Heart right ventricle (tissue), 16 donors: ENCODE measurements at regions not wholly inside any gene's neighbourhood (a gene's known extent, or its start where the extent isn't known, plus 50 kb on each side); places are given as distances from the start of the nearest gene placed in this dataset.

Source experiments
- ATAC-seq, 8 donors: fragments of 200-7000 bp; cut with Tn5 transposase; one replicate each; pipeline ENCODE4 v1.9.1; 2020; ENCODE audit warnings: mild to moderate bottlenecking in 8 of 8, moderate library complexity in 8 of 8, moderate number of reproducible peaks in 1 of 8
- DNase-seq, 2 donors: peaks; one replicate each; pipeline ENCODE4 v3.0.0-alpha.2; 2020
- H3K27ac ChIP-seq, 10 donors: fragments of 200-600 bp; sonication (generic) in 2 of 10; one replicate each; pipeline versions ENCODE4 v1.5.0 to v1.8.0; 2020 to 2022; ENCODE audit warnings: mild to moderate bottlenecking in 3 of 10
- H3K27me3 ChIP-seq, 7 donors: fragments of 200-600 bp; one replicate each; pipeline ENCODE4 v1.8.0; 2021 to 2022; ENCODE audit warnings: mild to moderate bottlenecking in 2 of 7
- H3K36me3 ChIP-seq, 9 donors: fragments of 200-600 bp; sonication (generic) in 1 of 9; one replicate each; pipeline versions ENCODE4 v1.5.0 to v1.8.0; 2020 to 2022; ENCODE audit warnings: mild to moderate bottlenecking in 2 of 9
- H3K4me1 ChIP-seq, 9 donors: fragments of 200-600 bp; sonication (generic) in 1 of 9; one replicate each; pipeline versions ENCODE4 v1.5.0 to v1.8.0; 2020 to 2022; ENCODE audit warnings: mild to moderate bottlenecking in 4 of 9
- H3K4me3 ChIP-seq, 10 donors: fragments of 200-600 bp; sonication (generic) in 2 of 10; one replicate each; pipeline versions ENCODE4 v1.5.0 to v1.8.0; 2020 to 2022; ENCODE audit warnings: mild to moderate bottlenecking in 7 of 10, moderate library complexity in 2 of 10
- H3K9me3 ChIP-seq, 11 donors: fragments of 200-600 bp in 10 of 11; sonication (generic) in 2 of 11; one replicate each; pipeline versions ENCODE4 v1.5.0 to v1.8.0; 2013 to 2022; ENCODE audit warnings: mild to moderate bottlenecking in 2 of 11, control low read depth in 1 of 11, moderate library complexity in 1 of 11
- CTCF ChIP-seq, 9 donors: fragments of 200-600 bp; sonication (generic) in 2 of 9; IDR thresholded peaks; one replicate each; pipeline versions ENCODE4 v1.5.0 to v1.8.0; 2021 to 2022; ENCODE audit warnings: antibody characterized with exemption in 9 of 9, mild to moderate bottlenecking in 5 of 9, moderate library complexity in 1 of 9
- WGBS, 2 donors: extraction: QIAGEN DNeasy Blood & Tissue Kit; methylation state at CpG; one replicate each; pipeline ENCODE4 v1.1.7; 2013; ENCODE audit warnings: inconsistent platforms in 1 of 2; 5-methylcytosine and 5-hydroxymethylcytosine counted together
- intact Hi-C, 10 donors: fragments of 100-400 bp; cut with DNase I; formaldehyde crosslinking; loops; one replicate each; pipeline versions ENCODE4 v1.11.1 to v1.14.2; 2022
- donor health status: Arrhythmogenic right ventricular cardiomyopathy.
- donor health status: ischemic (EF 13 %, LVEDD 7.1; RV severe dilation, severe dysfunction).
- donor health status: healthy with polysubstance abuse.
- donor health status: DM: no; HTN: yes; CAD: no.
- donor health status: DM: no; HTN: no; CAD: no.
- donor health status: ischemic (EF 25% LVEDD 6.9; RV normal size, moderate dysfunction).
- donor health status: ischemic (EF 25% LVEDD 5.7; RV mildly dilated, moderate dysfunction).
- donor health status: healthy.
- donor health status: DM: yes; HTN: yes; CAD: no.
- donor health status: Ischemic cardiomyopathy.
- donor health status: ischemic (EF 35%, LVEDD 5.7; RV mildly dilated, moderate dysfunction).
- donor health status: nonischemic (EF 11% LVEDD 7.7; RV severe dilation, severe dysfunction).
- donor health status: DM: yes; HTN: yes; CAD: no.
- donor health status: PGD.
- donor health status: ischemic (EF 29% LVEDD 5.4; RV normal size, mild dysfunction).
- donor health status: nonischemic (EF 23%, LVEDD 6.1; RV moderate dilation, normal function).

GRCh38 chr12:94745562-94745961 is 95.2 kb upstream of the TMCC3 start:
- no peaks in the 10 kb centered on the region for H3K9me3 ChIP-seq
- no peaks in the 10 kb centered on the region for H3K36me3 ChIP-seq
- TF ChIP-seq CTCF (IDR thresholded peaks at IDR 0.05), result no peak
- H3K27ac ChIP-seq, result no peak overlapping the region
- DNase-seq (no peak), ATAC-seq (no peak)
- H3K4me3 ChIP-seq, result no peak overlapping the region
- H3K27me3 ChIP-seq, result peaks cover 0 to 13% (median 4%) of the 10 kb centered on the region in 7 donors
- 74 to 77% methylated on average over 4 of the region's 4 CpGs for WGBS, 2 donors
- H3K4me1 ChIP-seq, result no peaks in the 10 kb centered on the region
- intact Hi-C loops, result no loop called here

- no peak for DNase-seq
- Histone ChIP-seq H3K4me1 (no peaks in the 10 kb centered on the region), H3K27ac (no peak overlapping the region), H3K9me3 (no peaks in the 10 kb centered on the region), H3K4me3 (no peak overlapping the region), H3K27me3 (peaks cover 0 to 11% (median 4%) of the 10 kb centered on the region in 7 donors), H3K36me3 (no peaks in the 10 kb centered on the region)
- ATAC-seq, result no peak
- no peak for TF ChIP-seq CTCF (IDR thresholded peaks at IDR 0.05)
- intact Hi-C loops, result no loop called here
- 87 to 89% methylated on average over 3 of the region's 3 CpGs for WGBS, 2 donors
Observed at GRCh38 chr12:94743174-94743573, 92.8 kb upstream of the TMCC3 start.

GRCh38 chr12:94740601-94741362 is 90.4 kb upstream of the TMCC3 start:
- TF ChIP-seq CTCF (IDR thresholded peaks at IDR 0.05), result no peak
- H3K4me1 ChIP-seq, result no peaks in the 10 kb centered on the region
- WGBS, 2 donors, result 56 to 61% methylated on average over 5 of the region's 5 CpGs
- H3K4me3 ChIP-seq, result no peak overlapping the region
- DNase-seq (no peak), ATAC-seq (no peak)
- H3K9me3 ChIP-seq, result no peaks in the 10 kb centered on the region
- H3K27ac ChIP-seq, result no peak overlapping the region
- H3K36me3 ChIP-seq, result no peaks in the 10 kb centered on the region
- intact Hi-C loops, result no loop called here
- H3K27me3 ChIP-seq, result peaks cover 0 to 16% (median 4%) of the 10 kb centered on the region in 7 donors

GRCh38 chr12:94736820-94737219 is 86.5 kb upstream of the TMCC3 start:
- H3K9me3 ChIP-seq, result no peaks in the 10 kb centered on the region
- 93% methylated on average over 5 of the region's 5 CpGs for WGBS, 2 donors
- H3K27me3 ChIP-seq, result peaks cover 0 to 13% (median 0%) of the 10 kb centered on the region in 7 donors
- intact Hi-C loops, result no loop called here
- TF ChIP-seq CTCF (IDR thresholded peaks at IDR 0.05), result no peak
- H3K27ac ChIP-seq, result no peak overlapping the region
- peaks cover 0 to 18% (median 9%) of the 10 kb centered on the region in 9 donors for H3K4me1 ChIP-seq
- no peak for ATAC-seq
- no peak for DNase-seq
- no peaks in the 10 kb centered on the region for H3K36me3 ChIP-seq
- H3K4me3 ChIP-seq, result no peak overlapping the region
